DND-41 (cell line): ENCODE measurements at regions not wholly inside any gene's neighbourhood (a gene's known extent, or its start where the extent isn't known, plus 50 kb on each side); places are given as distances from the start of the nearest gene placed in this dataset.
"Not testable (repeated sequence)": the region's sequence is repeated elsewhere in the genome, so short reads cannot be mapped to it uniquely, and the experiment has no call there.

Source experiments
- ATAC-seq: fragments of 200-7000 bp; cut with Tn5 transposase; 3 replicates; pipeline ENCODE4 v1.9.1; 2021; ENCODE audit warnings: low read depth; ENCODE audit not compliant: insufficient read depth
- DNase-seq: peaks from one replicate; pipeline ENCODE4 v3.0.0-alpha.2; 2020
- H2AFZ ChIP-seq: 2 replicates; pipeline ENCODE4 v1.6.0; 2012; ENCODE audit warnings: low read depth, low read length
- H3K27ac ChIP-seq: 2 replicates; pipeline ENCODE4 v1.5.1; 2012; ENCODE audit warnings: low read length, inconsistent platforms
- H3K27me3 ChIP-seq: fragments of 200-600 bp; sonication (generic); 2 replicates; pipeline ENCODE4 v1.6.0; 2012; ENCODE audit warnings: low read length, mild to moderate bottlenecking, inconsistent platforms; ENCODE audit not compliant: insufficient read depth, poor library complexity
- H3K36me3 ChIP-seq: 2 replicates; pipeline ENCODE4 v1.5.1; 2012; ENCODE audit warnings: low read length, inconsistent platforms; ENCODE audit not compliant: insufficient read depth
- H3K4me1 ChIP-seq: 2 replicates; pipeline ENCODE4 v1.5.1; 2012; ENCODE audit warnings: mild to moderate bottlenecking, low read length; ENCODE audit not compliant: insufficient read depth
- H3K4me2 ChIP-seq: 2 replicates; pipeline ENCODE4 v1.6.0; 2012; ENCODE audit warnings: mild to moderate bottlenecking, moderate library complexity, low read length, inconsistent platforms; ENCODE audit not compliant: insufficient read depth
- H3K4me3 ChIP-seq, 2 experiments: fragments of 200-600 bp in 1 of 2; shearing (Covaris generic) in 1 of 2; 2 replicates each; pipeline ENCODE4 v1.5.1; 2012 to 2016; ENCODE audit warnings: inconsistent platforms in 2 of 2, low read length in 2 of 2, mild to moderate bottlenecking in 2 of 2, low read depth in 1 of 2, moderate library complexity in 1 of 2
- H3K79me2 ChIP-seq: 2 replicates; pipeline ENCODE4 v1.6.0; 2012; ENCODE audit warnings: low read length, inconsistent platforms; ENCODE audit not compliant: insufficient read depth
- H3K9ac ChIP-seq: 2 replicates; pipeline ENCODE4 v1.6.0; 2012; ENCODE audit warnings: low read depth, mild to moderate bottlenecking, inconsistent platforms, low read length, moderate library complexity
- H3K9me3 ChIP-seq: 2 replicates; pipeline ENCODE4 v1.5.1; 2012; ENCODE audit warnings: low read length, moderate library complexity, mild to moderate bottlenecking, inconsistent platforms; ENCODE audit not compliant: insufficient read depth, severe bottlenecking
- H4K20me1 ChIP-seq: 2 replicates; pipeline ENCODE4 v1.6.0; 2012; ENCODE audit warnings: low read length; ENCODE audit not compliant: insufficient read depth
- CTCF ChIP-seq: IDR thresholded peaks from 2 replicates; pipeline ENCODE4 v1.5.1; 2012; ENCODE audit warnings: borderline replicate concordance, low read length, moderate library complexity, mild to moderate bottlenecking; ENCODE audit not compliant: poor library complexity, severe bottlenecking; ENCODE audit errors: extremely low read depth
- EZH2 ChIP-seq: IDR thresholded peaks from 3 replicates; pipeline ENCODE4 v1.6.1; 2012; ENCODE audit warnings: borderline replicate concordance, low read depth, mild to moderate bottlenecking, moderate library complexity, low read length, inconsistent platforms; ENCODE audit not compliant: severe bottlenecking

GRCh38 chr12:127830065-127830460 lies 436.9 kb upstream of the TMEM132C start:
- Histone ChIP-seq H3K4me2 (no peak overlapping the region), H3K27me3 (no peaks in the 10 kb centered on the region), H3K4me3 (no peak overlapping the region), H3K9me3 (no peaks in the 10 kb centered on the region), H3K4me1 (no peaks in the 10 kb centered on the region), H4K20me1 (no peaks in the 10 kb centered on the region), H3K36me3 (no peaks in the 10 kb centered on the region), H2AFZ (no peak overlapping the region), H3K9ac (no peak overlapping the region), H3K79me2 (no peaks in the 10 kb centered on the region), H3K27ac (no peak overlapping the region)
- TF ChIP-seq EZH2 (no peak), CTCF (no peak)
- DNase-seq (no peak), ATAC-seq (no peak)

DNA sequence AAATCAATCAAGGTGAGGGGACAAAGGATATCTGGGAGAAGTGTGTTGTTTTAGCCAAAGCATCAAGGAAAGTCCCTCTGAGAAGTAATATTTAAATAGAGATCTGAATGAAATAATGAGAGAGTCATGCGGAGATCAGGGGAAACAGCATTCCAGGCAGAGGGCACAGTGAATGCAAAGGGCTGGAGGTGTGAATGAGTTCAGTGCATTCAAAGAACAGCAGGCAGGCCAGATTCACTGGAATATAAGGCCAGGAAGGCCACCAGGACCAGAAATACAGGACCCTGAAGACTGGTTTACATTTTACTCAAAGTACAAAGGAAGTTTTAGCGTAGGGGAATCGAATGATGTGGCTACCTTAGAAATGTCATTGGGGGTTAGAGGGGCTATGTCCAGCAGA lies 436.2 kb upstream of the TMEM132C start:
- Histone ChIP-seq H3K4me3 (no peak overlapping the region), H3K9me3 (no peaks in the 10 kb centered on the region), H3K79me2 (no peaks in the 10 kb centered on the region), H4K20me1 (no peaks in the 10 kb centered on the region), H3K27ac (no peak overlapping the region), H3K36me3 (no peaks in the 10 kb centered on the region), H3K9ac (no peak overlapping the region), H3K4me1 (no peaks in the 10 kb centered on the region), H2AFZ (no peak overlapping the region), H3K4me2 (no peak overlapping the region), H3K27me3 (no peaks in the 10 kb centered on the region)
- TF ChIP-seq EZH2 = no peak
- no peak for TF ChIP-seq CTCF
- ATAC-seq (no peak), DNase-seq (no peak)

DNA sequence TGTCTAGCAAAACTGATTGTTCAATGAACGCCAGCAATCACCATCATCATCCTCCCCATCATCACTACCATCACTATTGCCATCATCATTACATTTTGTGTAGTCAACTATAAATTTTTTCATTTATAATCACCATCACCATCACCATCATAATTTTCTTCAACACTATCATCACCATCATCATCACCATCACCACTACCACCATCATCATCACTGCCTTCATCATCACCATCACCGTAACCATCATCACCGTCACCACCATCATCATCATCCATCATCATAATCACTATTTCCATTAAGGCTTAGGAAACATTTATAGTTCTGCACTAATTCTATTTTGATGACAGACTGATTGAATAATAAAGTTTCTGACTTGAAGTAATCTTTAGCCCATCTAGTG lies 434.8 kb upstream of the TMEM132C start:
- Histone ChIP-seq H3K27me3 (no peaks in the 10 kb centered on the region), H2AFZ (no peak overlapping the region), H3K27ac (no peak overlapping the region), H3K79me2 (no peaks in the 10 kb centered on the region), H3K36me3 (no peaks in the 10 kb centered on the region), H3K4me1 (no peaks in the 10 kb centered on the region), H4K20me1 (no peaks in the 10 kb centered on the region), H3K9me3 (no peaks in the 10 kb centered on the region), H3K9ac (no peak overlapping the region), H3K4me3 (no peak overlapping the region), H3K4me2 (no peak overlapping the region)
- TF ChIP-seq EZH2 (no peak), CTCF (no peak)
- DNase-seq = no peak
- ATAC-seq = no peak

DNA sequence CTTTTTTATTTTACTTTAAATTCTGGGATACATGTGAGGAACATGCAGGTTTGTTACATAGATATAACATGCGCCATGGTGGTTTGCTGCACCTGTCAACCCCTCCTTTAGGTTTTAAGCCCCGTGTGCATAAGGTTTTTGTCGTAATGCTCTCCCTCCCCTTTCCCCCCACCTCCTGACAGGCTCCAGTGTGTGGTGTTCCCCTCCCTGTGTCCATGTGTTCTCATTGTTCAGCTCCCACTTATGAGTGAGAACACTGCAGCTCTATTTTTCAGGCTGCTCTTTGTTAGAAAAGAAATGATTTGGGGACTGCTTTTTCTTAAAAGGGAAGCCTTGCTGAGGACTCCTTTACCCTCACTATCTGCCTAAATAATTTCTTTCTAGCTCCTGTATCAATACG lies 430.2 kb upstream of the TMEM132C start:
- not testable (repeated sequence) for H2AFZ ChIP-seq, H3K36me3 ChIP-seq, H3K9me3 ChIP-seq, DNase-seq, ATAC-seq, H3K4me1 ChIP-seq, H3K27me3 ChIP-seq, H3K4me2 ChIP-seq, H3K79me2 ChIP-seq, H3K9ac ChIP-seq, H3K4me3 ChIP-seq, H4K20me1 ChIP-seq, H3K27ac ChIP-seq
